ENCODE measurements at regions not wholly inside any gene's neighbourhood (a gene's known extent, or its start where the extent isn't known, plus 50 kb on each side); places are given as distances from the start of the nearest gene placed in this dataset.

DNA sequence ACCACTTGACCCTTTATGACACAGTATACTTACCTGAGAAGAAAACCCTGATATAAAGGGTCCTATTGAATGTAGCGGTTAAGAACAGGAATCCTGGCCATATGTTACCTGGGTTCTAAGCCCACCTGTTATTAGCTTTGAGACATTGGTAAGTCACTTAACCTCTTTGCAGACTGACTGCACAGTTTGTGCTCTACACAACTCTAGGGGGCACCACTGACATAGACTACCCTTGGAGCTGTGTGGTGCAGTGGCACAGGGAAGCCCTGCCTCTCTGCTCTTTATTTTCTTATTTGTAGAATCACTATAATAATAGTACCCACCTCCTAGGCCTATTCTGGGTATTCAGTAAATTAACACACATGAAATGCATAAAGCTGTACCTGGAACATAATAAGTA lies 165.6 kb downstream of the C1orf94 start:
- Mint-ChIP-seq H3K36me3 (no peaks in the 10 kb centered on the region), H3K4me3 (no peak overlapping the region), H3K9me3 (no peaks in the 10 kb centered on the region), H3K4me1 (no peaks in the 10 kb centered on the region), H3K27ac (no peak overlapping the region), H3K27me3 (peaks cover 2% of the 10 kb centered on the region)
- POLR2A ChIA-PET = no interaction called here
- ATAC-seq (ENCODE audit: low read depth) (no peak), DNase-seq (no peak)

DNA sequence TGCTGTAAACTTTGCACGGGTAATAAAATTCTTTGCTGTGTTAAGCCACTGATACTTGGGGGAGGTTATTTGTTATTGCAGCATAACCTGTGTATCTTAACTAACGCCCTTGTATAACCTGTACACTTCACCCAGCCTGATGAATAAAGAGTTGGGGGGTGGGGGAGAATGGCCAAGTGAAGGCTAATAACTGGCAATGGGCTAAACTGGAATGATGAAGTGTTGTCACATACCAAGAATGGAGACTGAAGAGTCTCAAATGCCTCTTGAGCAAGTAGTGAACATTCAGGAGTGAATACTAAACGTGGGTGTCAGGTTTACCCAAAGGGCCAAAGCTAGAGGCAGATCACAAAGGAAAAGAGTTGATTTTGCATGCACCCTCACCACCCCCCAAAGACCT lies 169.4 kb downstream of the C1orf94 start:
- no peak overlapping the region for H3K27ac Mint-ChIP-seq
- POLR2A ChIA-PET = no interaction called here

GRCh38 chr1:34353409-34353808 lies 176.7 kb downstream of the C1orf94 start:
- Mint-ChIP-seq H3K4me1 (no peaks in the 10 kb centered on the region), H3K27ac (no peak overlapping the region), H3K27me3 (peaks cover 4% of the 10 kb centered on the region), H3K4me3 (no peak overlapping the region), H3K36me3 (no peaks in the 10 kb centered on the region), H3K9me3 (no peaks in the 10 kb centered on the region)
- DNase-seq (no peak), ATAC-seq (ENCODE audit: low read depth) (no peak)
- POLR2A ChIA-PET = no interaction called here

More for the DNA sequence above, 169.4 kb downstream of the C1orf94 start:
- no peaks in the 10 kb centered on the region for H3K9me3 Mint-ChIP-seq
- H3K36me3 Mint-ChIP-seq = no peaks in the 10 kb centered on the region
- no peak for DNase-seq
- H3K27me3 Mint-ChIP-seq = no peaks in the 10 kb centered on the region
- H3K4me1 Mint-ChIP-seq = no peaks in the 10 kb centered on the region
- no peak for ATAC-seq (ENCODE audit: low read depth)
- H3K4me3 Mint-ChIP-seq = no peak overlapping the region

DNA sequence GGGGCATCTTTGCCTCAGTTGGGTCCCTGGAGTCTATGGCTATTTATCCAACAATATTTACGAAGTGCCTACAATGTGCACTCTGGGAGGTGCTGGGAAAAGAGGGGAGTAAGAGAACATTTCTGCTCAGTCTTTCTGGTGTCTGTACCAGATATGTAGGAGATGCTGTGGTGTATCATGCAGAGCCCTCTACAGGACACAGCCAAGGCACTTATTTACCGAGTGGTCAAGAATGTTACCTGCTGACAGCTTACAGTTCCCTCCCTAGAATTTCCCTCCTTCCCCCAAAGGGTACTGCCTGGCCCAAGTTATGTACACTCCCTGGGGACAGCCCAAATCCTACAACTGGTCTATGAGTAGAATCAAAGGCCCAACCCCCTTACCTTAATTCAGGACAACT lies 177.7 kb downstream of the C1orf94 start:
- ATAC-seq (ENCODE audit: low read depth) (no peak), DNase-seq (no peak)
- POLR2A ChIA-PET = no interaction called here
- Mint-ChIP-seq H3K4me1 (no peaks in the 10 kb centered on the region), H3K36me3 (no peaks in the 10 kb centered on the region), H3K9me3 (no peaks in the 10 kb centered on the region), H3K27me3 (peaks cover 4% of the 10 kb centered on the region), H3K4me3 (no peak overlapping the region), H3K27ac (no peak overlapping the region)

- H3K9me3 Mint-ChIP-seq = no peaks in the 10 kb centered on the region
- ATAC-seq (ENCODE audit: low read depth) (no peak), DNase-seq (no peak)
- no peaks in the 10 kb centered on the region for H3K4me1 Mint-ChIP-seq
- POLR2A ChIA-PET = no interaction called here
- no peak overlapping the region for H3K4me3 Mint-ChIP-seq
- peaks cover 4% of the 10 kb centered on the region for H3K27me3 Mint-ChIP-seq
- no peaks in the 10 kb centered on the region for H3K36me3 Mint-ChIP-seq
- no peak overlapping the region for H3K27ac Mint-ChIP-seq
Measured at GRCh38 chr1:34356853-34357252, 180.1 kb downstream of the C1orf94 start.

GRCh38 chr1:34358636-34359035 lies 181.9 kb downstream of the C1orf94 start:
- H3K27me3 Mint-ChIP-seq = peaks cover 2% of the 10 kb centered on the region

DNA sequence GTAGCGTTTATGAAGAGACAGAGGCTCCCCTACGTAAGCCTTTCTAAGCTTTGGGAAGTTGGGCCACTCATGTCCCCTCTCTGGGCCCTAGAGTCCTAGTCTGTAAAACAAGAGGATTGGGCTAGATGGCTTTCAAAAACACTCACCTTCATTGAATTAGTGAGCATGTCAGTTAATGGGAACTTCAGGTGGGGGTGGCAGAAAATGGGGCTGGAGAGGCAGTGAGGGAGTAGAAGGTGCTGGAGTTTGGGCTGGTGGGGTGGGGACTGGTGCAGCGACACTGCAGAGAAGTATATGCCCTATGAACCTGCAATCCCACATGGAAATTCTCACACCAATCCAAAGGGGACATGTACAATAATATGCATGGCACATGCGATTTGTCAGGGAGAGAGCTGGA lies 182.7 kb downstream of the C1orf94 start:
- Mint-ChIP-seq H3K4me3 (no peak overlapping the region), H3K27ac (no peak overlapping the region), H3K27me3 (no peaks in the 10 kb centered on the region), H3K4me1 (no peaks in the 10 kb centered on the region), H3K9me3 (no peaks in the 10 kb centered on the region), H3K36me3 (no peaks in the 10 kb centered on the region)
- POLR2A ChIA-PET = no interaction called here
- no peak for DNase-seq
- no peak for ATAC-seq (ENCODE audit: low read depth)

More at GRCh38 chr1:34358636-34359035, 181.9 kb downstream of the C1orf94 start:
- ATAC-seq (ENCODE audit: low read depth) (no peak), DNase-seq (no peak)
- POLR2A ChIA-PET = no interaction called here
- H3K9me3 Mint-ChIP-seq = no peaks in the 10 kb centered on the region
- H3K27ac Mint-ChIP-seq = no peak overlapping the region
- no peak overlapping the region for H3K4me3 Mint-ChIP-seq
- H3K36me3 Mint-ChIP-seq = no peaks in the 10 kb centered on the region
- no peaks in the 10 kb centered on the region for H3K4me1 Mint-ChIP-seq

GRCh38 chr1:34360574-34360973 lies 183.9 kb downstream of the C1orf94 start:
- POLR2A ChIA-PET = no interaction called here
- Mint-ChIP-seq H3K27me3 (peaks cover 5% of the 10 kb centered on the region), H3K4me1 (no peaks in the 10 kb centered on the region)

DNA sequence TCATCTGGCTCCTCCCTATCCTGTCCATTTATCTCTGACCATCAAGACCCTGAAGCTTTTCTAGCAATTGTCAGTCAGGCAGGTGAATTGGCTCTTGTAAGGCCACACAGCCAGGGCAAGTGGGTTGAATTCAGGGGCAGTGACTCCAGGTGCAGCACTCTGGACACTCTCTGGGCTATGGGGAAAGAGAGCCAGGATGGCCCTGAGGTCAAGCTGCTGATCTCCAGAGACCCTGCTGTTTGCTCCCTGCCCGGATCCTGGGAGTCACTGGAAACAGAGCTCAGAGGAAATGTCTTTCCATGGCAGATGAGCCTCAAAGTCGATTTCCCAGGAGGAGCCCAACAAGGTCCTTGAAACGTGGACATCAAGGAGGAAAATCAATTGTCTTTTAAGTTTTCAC lies 184.4 kb downstream of the C1orf94 start:
- Mint-ChIP-seq H3K9me3 (no peaks in the 10 kb centered on the region), H3K4me3 (no peak overlapping the region), H3K36me3 (no peaks in the 10 kb centered on the region), H3K4me1 (no peaks in the 10 kb centered on the region), H3K27ac (no peak overlapping the region), H3K27me3 (peaks cover 5% of the 10 kb centered on the region)
- no peak for ATAC-seq (ENCODE audit: low read depth)
- no peak for DNase-seq
- POLR2A ChIA-PET = no interaction called here

More at GRCh38 chr1:34360574-34360973, 183.9 kb downstream of the C1orf94 start:
- no peak for ATAC-seq (ENCODE audit: low read depth)
- H3K9me3 Mint-ChIP-seq = no peaks in the 10 kb centered on the region
- H3K36me3 Mint-ChIP-seq = no peaks in the 10 kb centered on the region
- no peak for DNase-seq
- H3K27ac Mint-ChIP-seq = no peak overlapping the region
- no peak overlapping the region for H3K4me3 Mint-ChIP-seq

GRCh38 chr1:34361781-34362357 lies 185.2 kb downstream of the C1orf94 start:
- Mint-ChIP-seq H3K36me3 (no peaks in the 10 kb centered on the region), H3K27me3 (peaks cover 10% of the 10 kb centered on the region), H3K4me3 (no peak overlapping the region), H3K27ac (no peak overlapping the region), H3K9me3 (no peaks in the 10 kb centered on the region), H3K4me1 (no peaks in the 10 kb centered on the region)
- no peak for ATAC-seq (ENCODE audit: low read depth)
- POLR2A ChIA-PET = no interaction called here
- no peak for DNase-seq

DNA sequence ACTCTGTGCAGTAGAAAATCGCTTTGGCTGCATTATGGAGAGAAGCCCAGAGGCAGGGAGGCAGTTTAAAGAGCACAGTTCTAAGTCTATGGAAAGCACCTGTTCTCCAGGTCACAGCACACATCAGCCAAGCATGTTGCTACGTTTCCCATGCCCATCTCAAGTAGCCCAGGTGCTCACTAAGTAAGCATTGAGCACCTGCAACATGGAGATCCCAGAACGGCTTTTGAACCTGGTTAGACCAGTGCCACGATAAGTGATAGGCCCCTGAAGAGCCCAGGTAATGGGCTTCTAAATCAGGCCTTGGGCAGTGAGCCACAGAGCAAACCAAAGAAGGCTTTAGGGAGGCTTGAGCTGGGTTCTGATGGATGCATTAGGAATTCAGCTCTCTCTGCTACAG lies 186.2 kb downstream of the C1orf94 start:
- H3K4me1 Mint-ChIP-seq = no peaks in the 10 kb centered on the region
- H3K27ac Mint-ChIP-seq = no peak overlapping the region
- H3K27me3 Mint-ChIP-seq = peaks cover 10% of the 10 kb centered on the region
- H3K4me3 Mint-ChIP-seq = no peak overlapping the region
- H3K36me3 Mint-ChIP-seq = no peaks in the 10 kb centered on the region
- DNase-seq (no peak), ATAC-seq (ENCODE audit: low read depth) (no peak)
- no peaks in the 10 kb centered on the region for H3K9me3 Mint-ChIP-seq
- POLR2A ChIA-PET = no interaction called here

- Mint-ChIP-seq H3K4me3 (no peak overlapping the region), H3K4me1 (no peaks in the 10 kb centered on the region), H3K9me3 (no peaks in the 10 kb centered on the region), H3K27ac (no peak overlapping the region), H3K36me3 (no peaks in the 10 kb centered on the region), H3K27me3 (peaks cover 10% of the 10 kb centered on the region)
- POLR2A ChIA-PET = no interaction called here
- DNase-seq = no peak
- ATAC-seq (ENCODE audit: low read depth) = no peak
Measured at GRCh38 chr1:34363447-34363846, 186.7 kb downstream of the C1orf94 start.

DNA sequence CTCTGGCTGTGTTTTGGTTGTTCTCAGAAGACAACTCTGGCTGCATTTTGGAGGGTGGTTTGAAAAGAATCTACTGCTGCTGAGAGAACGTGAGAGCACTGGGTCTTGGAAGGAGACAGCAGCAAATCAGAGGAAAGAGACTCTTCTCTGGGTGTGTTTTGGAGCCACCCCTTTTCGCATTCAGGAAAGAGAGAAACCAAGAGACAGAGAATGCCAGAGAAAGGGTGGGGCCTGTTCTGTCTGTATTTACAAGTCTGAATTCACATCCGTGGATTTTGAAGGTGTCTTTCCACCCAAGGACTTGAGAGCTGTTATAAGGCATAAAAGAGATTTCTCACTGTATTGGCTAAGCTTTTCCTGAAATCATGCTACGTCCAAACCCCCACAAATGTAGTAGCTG lies 187.2 kb downstream of the C1orf94 start:
- no peak overlapping the region for H3K4me3 Mint-ChIP-seq
- DNase-seq (no peak), ATAC-seq (ENCODE audit: low read depth) (no peak)
- H3K27me3 Mint-ChIP-seq = peaks cover 10% of the 10 kb centered on the region
- no peak overlapping the region for H3K27ac Mint-ChIP-seq
- H3K36me3 Mint-ChIP-seq = no peaks in the 10 kb centered on the region
- H3K9me3 Mint-ChIP-seq = no peaks in the 10 kb centered on the region
- no peaks in the 10 kb centered on the region for H3K4me1 Mint-ChIP-seq
- POLR2A ChIA-PET = no interaction called here

DNA sequence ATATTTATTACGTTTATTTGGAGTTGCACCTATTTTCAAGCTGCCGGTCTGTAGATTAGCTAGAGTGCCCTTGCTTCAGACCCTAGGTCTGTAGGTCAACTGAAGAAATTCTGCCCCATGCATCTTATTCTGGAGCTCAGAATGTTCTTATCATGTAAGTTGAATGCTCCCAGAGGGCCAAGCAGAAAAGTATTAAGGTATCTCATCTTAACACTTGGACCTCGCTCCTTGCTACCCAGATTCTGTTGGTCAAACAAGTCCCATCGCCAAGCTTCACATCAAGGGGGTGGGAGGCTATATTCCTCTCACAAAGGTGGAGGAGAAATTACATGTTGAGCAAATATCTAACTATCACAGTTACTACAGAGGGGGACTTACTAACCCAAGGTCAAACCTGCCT lies 187.7 kb downstream of the C1orf94 start:
- POLR2A ChIA-PET = no interaction called here
- H3K27ac Mint-ChIP-seq = no peak overlapping the region
- DNase-seq (no peak), ATAC-seq (ENCODE audit: low read depth) (no peak)
- no peaks in the 10 kb centered on the region for H3K36me3 Mint-ChIP-seq
- H3K4me1 Mint-ChIP-seq = no peaks in the 10 kb centered on the region
- no peak overlapping the region for H3K4me3 Mint-ChIP-seq
- peaks cover 10% of the 10 kb centered on the region for H3K27me3 Mint-ChIP-seq
- no peaks in the 10 kb centered on the region for H3K9me3 Mint-ChIP-seq

GRCh38 chr1:34365295-34365694 lies 188.6 kb downstream of the C1orf94 start:
- DNase-seq (no peak), ATAC-seq (ENCODE audit: low read depth) (no peak)
- no peaks in the 10 kb centered on the region for H3K9me3 Mint-ChIP-seq
- no peak overlapping the region for H3K27ac Mint-ChIP-seq
- POLR2A ChIA-PET = no interaction called here
- no peak overlapping the region for H3K4me3 Mint-ChIP-seq
- H3K36me3 Mint-ChIP-seq = no peaks in the 10 kb centered on the region
- peaks cover 10% of the 10 kb centered on the region for H3K27me3 Mint-ChIP-seq
- no peaks in the 10 kb centered on the region for H3K4me1 Mint-ChIP-seq
